IMR-90 (cell line): ENCODE measurements at regions not wholly inside any gene's neighbourhood (a gene's known extent, or its start where the extent isn't known, plus 50 kb on each side); places are given as distances from the start of the nearest gene placed in this dataset.

Experiments used
- ATAC-seq: fragments of 200-7000 bp; cut with Tn5 transposase; 2 replicates; pipeline ENCODE4 v1.9.1; 2020; ENCODE audit warnings: low read depth, mild to moderate bottlenecking, moderate library complexity
- BruUV-seq: library from RNA; stranded (reverse); fragments of 400-500 nt; replicated peaks from 2 replicates; lab custom pipeline; 2021; lab: Mats Ljungman, UMichigan
- CTCF ChIA-PET: fragments of 300-600 bp; formaldehyde crosslinking; extraction: SDS; loops from one replicate; lab custom pipeline; 2021; ENCODE audit warnings: antibody characterized with exemption; lab: Yijun Ruan, JAX
- POLR2A ChIA-PET: fragments of 300-600 bp; sonication (Branson Sonifier 250); formaldehyde crosslinking; loops from one replicate; lab custom pipeline; 2022; ENCODE audit warnings: antibody characterized with exemption; ENCODE audit not compliant: unreplicated experiment; lab: Charles Lee
- DNase-seq: peaks from one replicate; pipeline ENCODE4 v3.0.0; 2013
- H2AFZ ChIP-seq: replicated peaks from 2 replicates; pipeline ENCODE3; 2013; ENCODE audit warnings: low read length, mild to moderate bottlenecking; ENCODE audit not compliant: poor library complexity
- H2AK5ac ChIP-seq: 2 replicates; pipeline ENCODE4 v1.6.1; 2013; ENCODE audit warnings: low read depth, low read length, inconsistent platforms
- H2AK9ac ChIP-seq: replicated peaks from 2 replicates; pipeline ENCODE3; 2013; ENCODE audit warnings: mild to moderate bottlenecking, low read depth, low read length, moderate library complexity; ENCODE audit not compliant: poor library complexity
- H2BK120ac ChIP-seq: 2 replicates; pipeline ENCODE4 v1.6.1; 2013; ENCODE audit warnings: low read depth, low read length, inconsistent platforms
- H2BK15ac ChIP-seq: 3 replicates; pipeline ENCODE4 v1.6.1; 2013; ENCODE audit warnings: low read depth, low read length, inconsistent platforms
- H2BK20ac ChIP-seq: 2 replicates; pipeline ENCODE4 v1.6.1; 2013; ENCODE audit warnings: low read depth, mild to moderate bottlenecking, inconsistent platforms, low read length, moderate library complexity
- H2BK5ac ChIP-seq: 2 replicates; pipeline ENCODE4 v1.6.1; 2013; ENCODE audit warnings: mild to moderate bottlenecking, low read depth, low read length, inconsistent platforms; ENCODE audit not compliant: poor library complexity, severe bottlenecking
- H3K14ac ChIP-seq: replicated peaks from 2 replicates; pipeline ENCODE4 v1.6.1; 2013; ENCODE audit warnings: low read depth, low read length, inconsistent platforms
- H3K18ac ChIP-seq: 2 replicates; pipeline ENCODE4 v1.6.1; 2013; ENCODE audit warnings: low read depth, low read length, control low read depth
- H3K23ac ChIP-seq: 2 replicates; pipeline ENCODE4 v1.6.1; 2013; ENCODE audit warnings: low read depth, low read length, inconsistent platforms
- H3K27ac ChIP-seq: 2 replicates; pipeline ENCODE4 v1.5.1; 2013; ENCODE audit warnings: mild to moderate bottlenecking, control low read depth, low read length; ENCODE audit not compliant: insufficient read depth
- H3K27me3 ChIP-seq: 2 replicates; pipeline ENCODE4 v1.6.1; 2013; ENCODE audit warnings: low read length; ENCODE audit not compliant: control insufficient read depth, insufficient read depth
- H3K36me3 ChIP-seq: 2 replicates; pipeline ENCODE4 v1.6.1; 2013; ENCODE audit warnings: low read length, mixed read lengths; ENCODE audit not compliant: control insufficient read depth, insufficient read depth
- H3K4ac ChIP-seq: 2 replicates; pipeline ENCODE4 v1.6.1; 2013; ENCODE audit warnings: low read depth, low read length, inconsistent platforms
- H3K4me1 ChIP-seq: 2 replicates; pipeline ENCODE4 v1.6.1; 2013; ENCODE audit warnings: low read length, mixed read lengths; ENCODE audit not compliant: control insufficient read depth, insufficient read depth
- H3K4me2 ChIP-seq: 2 replicates; pipeline ENCODE4 v1.6.1; 2013; ENCODE audit warnings: low read depth, mild to moderate bottlenecking, control low read depth, low read length, moderate library complexity
- H3K4me3 ChIP-seq: 2 replicates; pipeline ENCODE4 v1.5.1; 2013; ENCODE audit warnings: low read depth, mild to moderate bottlenecking, control low read depth, low read length, moderate library complexity; ENCODE audit not compliant: insufficient read depth
- H3K56ac ChIP-seq: 2 replicates; pipeline ENCODE4 v1.6.1; 2013; ENCODE audit warnings: low read length, inconsistent platforms; ENCODE audit not compliant: insufficient read depth; ENCODE audit errors: extremely low read depth
- H3K79me1 ChIP-seq, 2 experiments: 2 replicates each; pipeline ENCODE4 v1.6.1; 2013; ENCODE audit warnings: low read length in 2 of 2, inconsistent platforms in 1 of 2, low read depth in 1 of 2
- H3K9ac ChIP-seq: 2 replicates; pipeline ENCODE4 v1.6.1; 2013; ENCODE audit warnings: low read depth, low read length, control low read depth
- H3K9me1 ChIP-seq: 2 replicates; pipeline ENCODE4 v1.6.1; 2013; ENCODE audit warnings: low read length, inconsistent platforms; ENCODE audit not compliant: insufficient read depth
- H3K9me3 ChIP-seq: 2 replicates; pipeline ENCODE4 v1.6.1; 2013; ENCODE audit warnings: low read length; ENCODE audit not compliant: control insufficient read depth, insufficient read depth
- H4K20me1 ChIP-seq: 2 replicates; pipeline ENCODE4 v1.6.1; 2013; ENCODE audit warnings: low read length, inconsistent platforms; ENCODE audit not compliant: insufficient read depth
- H4K5ac ChIP-seq: 2 replicates; pipeline ENCODE4 v1.6.1; 2013; ENCODE audit warnings: mild to moderate bottlenecking, low read depth, low read length, control low read depth
- H4K8ac ChIP-seq, 2 experiments: 2 replicates each; pipeline ENCODE4 v1.6.1; 2013; ENCODE audit warnings: low read depth in 2 of 2, low read length in 2 of 2, control low read depth in 1 of 2, inconsistent platforms in 1 of 2
- H4K91ac ChIP-seq: 2 replicates; pipeline ENCODE4 v1.6.1; 2013; ENCODE audit warnings: low read depth, low read length, inconsistent platforms; ENCODE audit not compliant: insufficient read depth
- BHLHE40 ChIP-seq: fragments of 150-350 bp; IDR thresholded peaks from 2 replicates; pipeline ENCODE4 v1.6.1; 2016; ENCODE audit warnings: mild to moderate bottlenecking, low read depth, low read length
- CEBPB ChIP-seq: IDR thresholded peaks from 2 replicates; pipeline ENCODE4 v1.6.1; 2012; ENCODE audit warnings: low read depth, low read length, improper control_type of control experiment
- CHD1 ChIP-seq: IDR thresholded peaks from 2 replicates; pipeline ENCODE4 v1.6.1; 2012; ENCODE audit warnings: low read depth, low read length, improper control_type of control experiment
- FOS ChIP-seq: fragments of 150-350 bp; IDR thresholded peaks from 2 replicates; pipeline ENCODE4 v1.6.1; 2016; ENCODE audit warnings: low read depth, low read length
- MAFK ChIP-seq: IDR thresholded peaks from 2 replicates; pipeline ENCODE4 v1.6.1; 2012; ENCODE audit warnings: low read depth, low read length, improper control_type of control experiment
- MAZ ChIP-seq: IDR thresholded peaks from 2 replicates; pipeline ENCODE4 v1.6.1; 2012; ENCODE audit warnings: low read depth, mild to moderate bottlenecking, low read length, improper control_type of control experiment, moderate library complexity, borderline replicate concordance
- MXI1 ChIP-seq: IDR thresholded peaks from 2 replicates; pipeline ENCODE4 v1.6.1; 2012; ENCODE audit warnings: low read depth, mild to moderate bottlenecking, low read length, moderate library complexity, borderline replicate concordance
- NFE2L2 ChIP-seq: fragments of 150-350 bp; IDR thresholded peaks from 2 replicates; pipeline ENCODE4 v1.6.1; 2016; ENCODE audit warnings: low read depth, mild to moderate bottlenecking, low read length
- POLR2A ChIP-seq: IDR thresholded peaks from 2 replicates; pipeline ENCODE4 v1.6.1; 2012; ENCODE audit warnings: mild to moderate bottlenecking, low read depth, low read length
- RAD21 ChIP-seq: IDR thresholded peaks from 2 replicates; pipeline ENCODE4 v1.6.1; 2012; ENCODE audit warnings: low read length, improper control_type of control experiment
- RCOR1 ChIP-seq: IDR thresholded peaks from 2 replicates; pipeline ENCODE4 v1.6.1; 2012; ENCODE audit warnings: mild to moderate bottlenecking, low read length, improper control_type of control experiment; ENCODE audit not compliant: insufficient replicate concordance
- RFX5 ChIP-seq: IDR thresholded peaks from 2 replicates; pipeline ENCODE4 v1.8.0; 2012; ENCODE audit warnings: low read depth, mild to moderate bottlenecking, low read length, moderate library complexity
- SMC3 ChIP-seq: fragments of 150-350 bp; IDR thresholded peaks from 2 replicates; pipeline ENCODE4 v1.6.1; 2016; ENCODE audit warnings: low read depth, mild to moderate bottlenecking, antibody characterized with exemption, low read length, moderate library complexity
- USF2 ChIP-seq: fragments of 150-350 bp; IDR thresholded peaks from 2 replicates; pipeline ENCODE4 v1.6.1; 2017; ENCODE audit warnings: mild to moderate bottlenecking, antibody characterized with exemption, low read length, low read depth
- WGBS, 2 experiments: methylation state at CpG; one replicate each; pipeline versions ENCODE4 v1.1.5 to v1.1.7; 2013; ENCODE audit warnings: missing lambda C conversion rate in 2 of 2; ENCODE audit not compliant: insufficient read length in 1 of 2; ENCODE audit errors: extremely low coverage in 2 of 2; 5-methylcytosine and 5-hydroxymethylcytosine counted together
- dilution Hi-C: fragments of 300-500 bp; cut with HindIII; formaldehyde crosslinking; loops from one replicate; pipeline ENCODE4 v1.14.3; 2018; ENCODE audit warnings: low sequenced_read_pairs; ENCODE audit not compliant: unreplicated experiment
- in situ Hi-C: fragments of 300-500 bp; cut with MboI; formaldehyde crosslinking; loops from 3 replicates; pipeline ENCODE4 v1.14.3; 2019; ENCODE audit warnings: low sequenced_read_pairs, inconsistent platforms, mixed read lengths
- intact Hi-C: fragments of 100-400 bp; cut with micrococcal nuclease; formaldehyde crosslinking; loops from 2 replicates; pipeline ENCODE4 v1.10.0; 2022
- TF ChIP-seq, protein P1 (sequence below): fragments of 150-350 bp; IDR thresholded peaks from 2 replicates; pipeline ENCODE4 v1.6.1; 2016; ENCODE audit warnings: low read depth, mild to moderate bottlenecking, low read length, moderate library complexity, borderline replicate concordance
- TF ChIP-seq, protein P2 (sequence below): conservative IDR thresholded peaks from 2 replicates; pipeline ENCODE4 v1.5.1; 2012; ENCODE audit warnings: mild to moderate bottlenecking, low read depth, low read length, improper control_type of control experiment

DNA sequence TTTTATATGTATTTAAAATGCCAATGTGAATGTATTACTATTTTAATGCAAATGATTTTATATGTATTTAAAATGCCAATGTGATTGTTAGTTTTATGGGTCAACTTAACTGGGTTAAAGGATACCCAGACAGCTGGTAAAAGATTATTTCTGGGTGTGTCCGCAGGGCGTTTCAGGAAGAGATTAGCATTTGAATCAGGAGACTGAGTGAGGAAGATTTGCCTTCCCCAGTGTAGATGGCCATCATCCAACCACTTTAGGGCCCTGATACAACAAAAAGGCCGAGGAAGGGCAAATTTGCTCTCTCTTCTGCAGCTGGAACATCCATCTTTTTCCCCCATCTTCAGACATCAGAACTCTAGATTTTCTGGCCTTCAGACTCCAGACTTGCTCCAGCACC is 116.2 kb downstream of the BAMBI start:
- Histone ChIP-seq H3K18ac (no peak overlapping the region), H4K91ac (no peak overlapping the region), H2BK120ac (no peak overlapping the region), H3K4ac (no peak overlapping the region), H3K4me1 (no peaks in the 10 kb centered on the region), H3K27ac (no peak overlapping the region), H3K4me3 (no peak overlapping the region), H2AK9ac (no peak overlapping the region), H2BK20ac (no peak overlapping the region), H3K9me3 (no peaks in the 10 kb centered on the region), H3K56ac (no peak overlapping the region), H3K9ac (no peak overlapping the region), H3K79me1 (no peaks in the 10 kb centered on the region), H3K9me1 (no peaks in the 10 kb centered on the region), H4K5ac (no peak overlapping the region), H4K20me1 (no peaks in the 10 kb centered on the region), H2BK5ac (no peak overlapping the region), H3K23ac (no peak overlapping the region), H3K4me2 (no peak overlapping the region), H2BK15ac (no peak overlapping the region), H2AFZ (no peak overlapping the region), H4K8ac (no peak overlapping the region), H3K36me3 (no peaks in the 10 kb centered on the region), H3K14ac (no peak overlapping the region), H3K27me3 (peaks cover 22% of the 10 kb centered on the region), H2AK5ac (no peak overlapping the region)
- DNase-seq: no peak
- WGBS, 2 experiments: 60% methylated on average over 1 of the region's 3 CpGs; no CpG with 5 or more reads in 1 of the 2 experiments
- ChIA-PET POLR2A (no interaction called here), CTCF (no interaction called here)
- TF ChIP-seq FOS: no peak
- no peak for TF ChIP-seq BHLHE40
- TF ChIP-seq, protein P1, sequence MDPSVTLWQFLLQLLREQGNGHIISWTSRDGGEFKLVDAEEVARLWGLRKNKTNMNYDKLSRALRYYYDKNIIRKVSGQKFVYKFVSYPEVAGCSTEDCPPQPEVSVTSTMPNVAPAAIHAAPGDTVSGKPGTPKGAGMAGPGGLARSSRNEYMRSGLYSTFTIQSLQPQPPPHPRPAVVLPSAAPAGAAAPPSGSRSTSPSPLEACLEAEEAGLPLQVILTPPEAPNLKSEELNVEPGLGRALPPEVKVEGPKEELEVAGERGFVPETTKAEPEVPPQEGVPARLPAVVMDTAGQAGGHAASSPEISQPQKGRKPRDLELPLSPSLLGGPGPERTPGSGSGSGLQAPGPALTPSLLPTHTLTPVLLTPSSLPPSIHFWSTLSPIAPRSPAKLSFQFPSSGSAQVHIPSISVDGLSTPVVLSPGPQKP: no peak
- TF ChIP-seq SMC3: no peak
- TF ChIP-seq, protein P2, sequence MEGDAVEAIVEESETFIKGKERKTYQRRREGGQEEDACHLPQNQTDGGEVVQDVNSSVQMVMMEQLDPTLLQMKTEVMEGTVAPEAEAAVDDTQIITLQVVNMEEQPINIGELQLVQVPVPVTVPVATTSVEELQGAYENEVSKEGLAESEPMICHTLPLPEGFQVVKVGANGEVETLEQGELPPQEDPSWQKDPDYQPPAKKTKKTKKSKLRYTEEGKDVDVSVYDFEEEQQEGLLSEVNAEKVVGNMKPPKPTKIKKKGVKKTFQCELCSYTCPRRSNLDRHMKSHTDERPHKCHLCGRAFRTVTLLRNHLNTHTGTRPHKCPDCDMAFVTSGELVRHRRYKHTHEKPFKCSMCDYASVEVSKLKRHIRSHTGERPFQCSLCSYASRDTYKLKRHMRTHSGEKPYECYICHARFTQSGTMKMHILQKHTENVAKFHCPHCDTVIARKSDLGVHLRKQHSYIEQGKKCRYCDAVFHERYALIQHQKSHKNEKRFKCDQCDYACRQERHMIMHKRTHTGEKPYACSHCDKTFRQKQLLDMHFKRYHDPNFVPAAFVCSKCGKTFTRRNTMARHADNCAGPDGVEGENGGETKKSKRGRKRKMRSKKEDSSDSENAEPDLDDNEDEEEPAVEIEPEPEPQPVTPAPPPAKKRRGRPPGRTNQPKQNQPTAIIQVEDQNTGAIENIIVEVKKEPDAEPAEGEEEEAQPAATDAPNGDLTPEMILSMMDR: no peak
- no peak for TF ChIP-seq MAZ
- no peak for TF ChIP-seq RAD21
- TF ChIP-seq RFX5: no peak
- TF ChIP-seq MXI1: no peak
- TF ChIP-seq USF2: no peak
- no peak for TF ChIP-seq CEBPB
- no peak for TF ChIP-seq POLR2A
- no peak for TF ChIP-seq NFE2L2
- no peak for TF ChIP-seq CHD1
- no peak for TF ChIP-seq MAFK
- TF ChIP-seq RCOR1: no peak
- dilution Hi-C loops (no loop called here), intact Hi-C loops (no loop called here), in situ Hi-C loops (loop anchor here (25.0 kb wide), 1 partner anchor 106 kb away; the partner anchor contains the start of gene BAMBI)
- BruUV-seq: no TSS peak
- no peak for ATAC-seq
